ENCODE measurements at regions not wholly inside any gene's neighbourhood (a gene's known extent, or its start where the extent isn't known, plus 50 kb on each side); places are given as distances from the start of the nearest gene placed in this dataset.

GRCh38 chr4:14898989-14899388, 103.3 kb upstream of the CPEB2 start:
- no peak overlapping the region for H3K27ac ChIP-seq (ENCODE audit: low read depth)
- H3K4me2 ChIP-seq, result no peak overlapping the region
- ATAC-seq (no peak), DNase-seq (ENCODE audit: low spot score) (no peak)
- Mint-ChIP-seq H3K36me3 (ENCODE audit: low read depth) (no peaks in the 10 kb centered on the region), H3K9me3 (no peaks in the 10 kb centered on the region), H3K4me3 (no peak overlapping the region), H3K27me3 (ENCODE audit: insufficient read depth, low read depth, poor library complexity) (no peaks in the 10 kb centered on the region), H3K4me1 (peaks cover 7% of the 10 kb centered on the region), H3K27ac (no peak overlapping the region)
- TF ChIP-seq JUNB (IDR thresholded peaks at IDR 0.05; ENCODE audit: unreplicated experiment) (no peak), STAT1 (IDR thresholded peaks at IDR 0.05; ENCODE audit: unreplicated experiment) (no peak), POLR2AphosphoS5 (IDR thresholded peaks at IDR 0.05; ENCODE audit: low read depth) (no peak), CREB1 (CRISPR knock-in tag; IDR thresholded peaks at IDR 0.05; ENCODE audit: low read depth) (no peak)
- TF ChIP-seq, protein P1, sequence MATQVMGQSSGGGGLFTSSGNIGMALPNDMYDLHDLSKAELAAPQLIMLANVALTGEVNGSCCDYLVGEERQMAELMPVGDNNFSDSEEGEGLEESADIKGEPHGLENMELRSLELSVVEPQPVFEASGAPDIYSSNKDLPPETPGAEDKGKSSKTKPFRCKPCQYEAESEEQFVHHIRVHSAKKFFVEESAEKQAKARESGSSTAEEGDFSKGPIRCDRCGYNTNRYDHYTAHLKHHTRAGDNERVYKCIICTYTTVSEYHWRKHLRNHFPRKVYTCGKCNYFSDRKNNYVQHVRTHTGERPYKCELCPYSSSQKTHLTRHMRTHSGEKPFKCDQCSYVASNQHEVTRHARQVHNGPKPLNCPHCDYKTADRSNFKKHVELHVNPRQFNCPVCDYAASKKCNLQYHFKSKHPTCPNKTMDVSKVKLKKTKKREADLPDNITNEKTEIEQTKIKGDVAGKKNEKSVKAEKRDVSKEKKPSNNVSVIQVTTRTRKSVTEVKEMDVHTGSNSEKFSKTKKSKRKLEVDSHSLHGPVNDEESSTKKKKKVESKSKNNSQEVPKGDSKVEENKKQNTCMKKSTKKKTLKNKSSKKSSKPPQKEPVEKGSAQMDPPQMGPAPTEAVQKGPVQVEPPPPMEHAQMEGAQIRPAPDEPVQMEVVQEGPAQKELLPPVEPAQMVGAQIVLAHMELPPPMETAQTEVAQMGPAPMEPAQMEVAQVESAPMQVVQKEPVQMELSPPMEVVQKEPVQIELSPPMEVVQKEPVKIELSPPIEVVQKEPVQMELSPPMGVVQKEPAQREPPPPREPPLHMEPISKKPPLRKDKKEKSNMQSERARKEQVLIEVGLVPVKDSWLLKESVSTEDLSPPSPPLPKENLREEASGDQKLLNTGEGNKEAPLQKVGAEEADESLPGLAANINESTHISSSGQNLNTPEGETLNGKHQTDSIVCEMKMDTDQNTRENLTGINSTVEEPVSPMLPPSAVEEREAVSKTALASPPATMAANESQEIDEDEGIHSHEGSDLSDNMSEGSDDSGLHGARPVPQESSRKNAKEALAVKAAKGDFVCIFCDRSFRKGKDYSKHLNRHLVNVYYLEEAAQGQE (IDR thresholded peaks at IDR 0.05; ENCODE audit: unreplicated experiment), result no peak
- TF ChIP-seq, protein P2, sequence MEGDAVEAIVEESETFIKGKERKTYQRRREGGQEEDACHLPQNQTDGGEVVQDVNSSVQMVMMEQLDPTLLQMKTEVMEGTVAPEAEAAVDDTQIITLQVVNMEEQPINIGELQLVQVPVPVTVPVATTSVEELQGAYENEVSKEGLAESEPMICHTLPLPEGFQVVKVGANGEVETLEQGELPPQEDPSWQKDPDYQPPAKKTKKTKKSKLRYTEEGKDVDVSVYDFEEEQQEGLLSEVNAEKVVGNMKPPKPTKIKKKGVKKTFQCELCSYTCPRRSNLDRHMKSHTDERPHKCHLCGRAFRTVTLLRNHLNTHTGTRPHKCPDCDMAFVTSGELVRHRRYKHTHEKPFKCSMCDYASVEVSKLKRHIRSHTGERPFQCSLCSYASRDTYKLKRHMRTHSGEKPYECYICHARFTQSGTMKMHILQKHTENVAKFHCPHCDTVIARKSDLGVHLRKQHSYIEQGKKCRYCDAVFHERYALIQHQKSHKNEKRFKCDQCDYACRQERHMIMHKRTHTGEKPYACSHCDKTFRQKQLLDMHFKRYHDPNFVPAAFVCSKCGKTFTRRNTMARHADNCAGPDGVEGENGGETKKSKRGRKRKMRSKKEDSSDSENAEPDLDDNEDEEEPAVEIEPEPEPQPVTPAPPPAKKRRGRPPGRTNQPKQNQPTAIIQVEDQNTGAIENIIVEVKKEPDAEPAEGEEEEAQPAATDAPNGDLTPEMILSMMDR (conservative IDR thresholded peaks at IDR 0.05; ENCODE audit: low read depth in 2 of 2), result no peak
- no peaks in the 10 kb centered on the region for H4K20me1 ChIP-seq (replicated peaks; ENCODE audit: insufficient read depth)
- no peak overlapping the region for H3K4me3 ChIP-seq
- peaks cover 8% of the 10 kb centered on the region; the same call in 1 of the 2 replicates for H3K9me2 ChIP-seq (ENCODE audit: insufficient read depth)
- no peak overlapping the region; the same call in 1 of the 2 replicates for H2AFZ ChIP-seq
- H3K4me1 ChIP-seq (ENCODE audit: insufficient read depth), result peaks cover 4% of the 10 kb centered on the region; the same call in 1 of the 2 replicates
- H3K79me2 ChIP-seq (replicated peaks; ENCODE audit: insufficient read depth), result no peaks in the 10 kb centered on the region
- H3K27me3 ChIP-seq (ENCODE audit: insufficient read depth), result no peaks in the 10 kb centered on the region
- no peaks in the 10 kb centered on the region for H3K36me3 ChIP-seq (ENCODE audit: insufficient read depth)
- no peaks in the 10 kb centered on the region for H3F3A ChIP-seq (replicated peaks; ENCODE audit: low read depth)

GRCh38 chr4:14902342-14902741, 99.9 kb upstream of the CPEB2 start:
- no peak overlapping the region for H2AFZ ChIP-seq
- DNase-seq (ENCODE audit: low spot score) (no peak), ATAC-seq (no peak)
- 0 out of 2 replicates have a peak, but pooled peaks cover 2% of the 10 kb centered on the region for H3K9me2 ChIP-seq (ENCODE audit: insufficient read depth)
- Mint-ChIP-seq H3K27me3 (ENCODE audit: insufficient read depth, low read depth, poor library complexity) (no peaks in the 10 kb centered on the region), H3K27ac (no peak overlapping the region), H3K4me3 (no peak overlapping the region), H3K4me1 (peaks cover 9% of the 10 kb centered on the region), H3K36me3 (ENCODE audit: low read depth) (no peaks in the 10 kb centered on the region), H3K9me3 (no peaks in the 10 kb centered on the region)
- peaks cover 4% of the 10 kb centered on the region; the same call in 1 of the 2 replicates for H3K4me1 ChIP-seq (ENCODE audit: insufficient read depth)
- no peaks in the 10 kb centered on the region for H4K20me1 ChIP-seq (replicated peaks; ENCODE audit: insufficient read depth)
- H3K27ac ChIP-seq (ENCODE audit: low read depth), result no peak overlapping the region
- no peaks in the 10 kb centered on the region for H3K36me3 ChIP-seq (ENCODE audit: insufficient read depth)
- H3K27me3 ChIP-seq (ENCODE audit: insufficient read depth), result no peaks in the 10 kb centered on the region
- no peaks in the 10 kb centered on the region for H3K79me2 ChIP-seq (replicated peaks; ENCODE audit: insufficient read depth)
- no peaks in the 10 kb centered on the region for H3F3A ChIP-seq (replicated peaks; ENCODE audit: low read depth)
- no peak overlapping the region for H3K4me2 ChIP-seq
- no peak overlapping the region for H3K4me3 ChIP-seq
- TF ChIP-seq ETS1 (IDR thresholded peaks at IDR 0.05) (no peak), ZNF462 (CRISPR knock-in tag; IDR thresholded peaks at IDR 0.05) (no peak), CREB1 (CRISPR knock-in tag; IDR thresholded peaks at IDR 0.05; ENCODE audit: low read depth) (no peak), EZH2phosphoT487 (IDR thresholded peaks at IDR 0.05; ENCODE audit: unreplicated experiment) (no peak)

Measured in GM23338 (cell line).